Stimulated activated CD8-positive, alpha-beta memory T cell treated with anti-CD3 and anti-CD28 coated beads, Interleukin-4, amount 100 ng/mL, for 4 hours (primary cell): ENCODE measurements at regions not wholly inside any gene's neighbourhood (a gene's known extent, or its start where the extent isn't known, plus 50 kb on each side); places are given as distances from the start of the nearest gene placed in this dataset.
"Not testable (repeated sequence)": the region's sequence is repeated elsewhere in the genome, so short reads cannot be mapped to it uniquely, and the experiment has no call there.

Source experiments
- DNase-seq, 2 donors: peaks; one replicate each; pipeline ENCODE4 v3.0.0-alpha.2; 2020; ENCODE audit warnings: low read depth in 2 of 2, low spot score in 1 of 2

- no peak for DNase-seq
These were observed 582.9 kb upstream of the RBFOX1 start for GRCh38 chr16:6749698-6750097.

- DNase-seq: not testable (repeated sequence)
These were observed 596.3 kb upstream of the RBFOX1 start for GRCh38 chr16:6736302-6736701.

GRCh38 chr16:6735631-6736030 is 597.0 kb upstream of the RBFOX1 start:
- no peak for DNase-seq

- no peak for DNase-seq
These were observed 600.5 kb upstream of the RBFOX1 start for GRCh38 chr16:6732166-6732565.

GRCh38 chr16:6728381-6728780 is 604.3 kb upstream of the RBFOX1 start:
- no peak for DNase-seq

GRCh38 chr16:6726621-6727020 is 606.0 kb upstream of the RBFOX1 start:
- DNase-seq: no peak

GRCh38 chr16:6725634-6726331 is 606.9 kb upstream of the RBFOX1 start:
- DNase-seq: no peak

GRCh38 chr16:6725206-6725605 is 607.4 kb upstream of the RBFOX1 start:
- not testable (repeated sequence) for DNase-seq

GRCh38 chr16:6722786-6723185 is 609.9 kb upstream of the RBFOX1 start:
- DNase-seq: no peak

GRCh38 chr16:6714510-6714909 is 618.1 kb upstream of the RBFOX1 start:
- DNase-seq: no peak

- DNase-seq: no peak
These were observed 622.9 kb upstream of the RBFOX1 start for GRCh38 chr16:6709736-6710135.

GRCh38 chr16:6708576-6709215 is 623.9 kb upstream of the RBFOX1 start:
- no peak for DNase-seq

- DNase-seq: no peak
These were observed 628.2 kb upstream of the RBFOX1 start for GRCh38 chr16:6704306-6704930.

GRCh38 chr16:6701096-6701495 is 631.5 kb upstream of the RBFOX1 start:
- no peak for DNase-seq

- no peak for DNase-seq
These were observed 634.1 kb upstream of the RBFOX1 start for GRCh38 chr16:6698548-6698947.

- DNase-seq: no peak
These were observed 637.0 kb upstream of the RBFOX1 start for GRCh38 chr16:6695666-6696065.

- DNase-seq: no peak
These were observed 638.0 kb upstream of the RBFOX1 start for GRCh38 chr16:6694636-6695035.

- DNase-seq: not testable (repeated sequence)
These were observed 639.2 kb upstream of the RBFOX1 start for GRCh38 chr16:6693418-6693817.

GRCh38 chr16:6692874-6693273 is 639.8 kb upstream of the RBFOX1 start:
- DNase-seq: no peak

- no peak for DNase-seq
These were observed 641.9 kb upstream of the RBFOX1 start for GRCh38 chr16:6690741-6691140.

GRCh38 chr16:6689643-6690042 is 643.0 kb upstream of the RBFOX1 start:
- DNase-seq: no peak

- no peak for DNase-seq
These were observed 645.1 kb upstream of the RBFOX1 start for GRCh38 chr16:6687593-6687992.
